ENCODE measurements at regions not wholly inside any gene's neighbourhood (a gene's known extent, or its start where the extent isn't known, plus 50 kb on each side); places are given as distances from the start of the nearest gene placed in this dataset.

GRCh38 chr6:14062345-14063029 lies 55.1 kb upstream of the CD83 start:
- Histone ChIP-seq H3K27ac (ENCODE audit: control insufficient read depth, insufficient read depth, low read length) (no peak overlapping the region), H3K36me3 (ENCODE audit: control insufficient read depth in 2 of 2, extremely low read depth in 1 of 2, insufficient read depth in 2 of 2, low read length in 2 of 2) (no peaks in the 10 kb centered on the region), H2AFZ (ENCODE audit: control insufficient read depth, low read length) (no peak overlapping the region), H3K79me2 (ENCODE audit: control insufficient read depth, insufficient read depth, low read length) (no peaks in the 10 kb centered on the region), H3K27me3 (ENCODE audit: control insufficient read depth, extremely low read depth, insufficient read depth, low read length) (no peaks in the 10 kb centered on the region), H3K4me1 (ENCODE audit: control insufficient read depth, extremely low read depth, insufficient read depth, low read length) (peaks cover 17% of the 10 kb centered on the region), H3K9ac (ENCODE audit: control insufficient read depth, extremely low read depth, insufficient read depth, low read length) (no peak overlapping the region), H3K9me1 (ENCODE audit: control insufficient read depth, extremely low read depth, insufficient read depth, low read length) (no peaks in the 10 kb centered on the region), H3K4me3 (ENCODE audit: control insufficient read depth in 2 of 3, extremely low read depth in 1 of 3, insufficient read depth in 2 of 3, low read depth in 1 of 3, low read length in 3 of 3) (no peak overlapping the region), H3K4me2 (ENCODE audit: control insufficient read depth, extremely low read depth, insufficient read depth, low read depth, low read length) (no peak overlapping the region), H4K20me1 (ENCODE audit: control insufficient read depth, extremely low read depth, insufficient read depth, low read length) (no peaks in the 10 kb centered on the region), H3K9me3 (ENCODE audit: control insufficient read depth, low read depth, low read length) (no peaks in the 10 kb centered on the region)
- dilution Hi-C loops (cut with MboI; ENCODE audit: extremely low pct_ligation_motif_present, low sequenced_read_pairs) = no loop called here
- TF ChIP-seq CTCF (optimal IDR thresholded peaks at IDR 0.05 in 1 of 3, IDR thresholded peaks at IDR 0.05 in 1 of 3, conservative IDR thresholded peaks at IDR 0.05 in 1 of 3; ENCODE audit: extremely low read depth in 1 of 3, insufficient read depth in 2 of 3, low read length in 3 of 3) (no peak), EZH2 (IDR thresholded peaks at IDR 0.05; ENCODE audit: low read length) (no peak)
- DNase-seq (ENCODE audit: low read depth, low spot score) = no peak
- FAIRE-seq = no peak

GRCh38 chr6:14063756-14064155 lies 53.8 kb upstream of the CD83 start:
- H3K9me3 ChIP-seq (ENCODE audit: control insufficient read depth, low read depth, low read length) = no peaks in the 10 kb centered on the region
- no peak overlapping the region for H3K4me3 ChIP-seq (ENCODE audit: control insufficient read depth in 2 of 3, extremely low read depth in 1 of 3, insufficient read depth in 2 of 3, low read depth in 1 of 3, low read length in 3 of 3)
- no peaks in the 10 kb centered on the region for H4K20me1 ChIP-seq (ENCODE audit: control insufficient read depth, extremely low read depth, insufficient read depth, low read length)
- H3K9me1 ChIP-seq (ENCODE audit: control insufficient read depth, extremely low read depth, insufficient read depth, low read length) = no peaks in the 10 kb centered on the region
- H3K79me2 ChIP-seq (ENCODE audit: control insufficient read depth, insufficient read depth, low read length) = no peaks in the 10 kb centered on the region
- FAIRE-seq (no peak), DNase-seq (ENCODE audit: low read depth, low spot score) (no peak)
- H3K27me3 ChIP-seq (ENCODE audit: control insufficient read depth, extremely low read depth, insufficient read depth, low read length) = no peaks in the 10 kb centered on the region
- no peaks in the 10 kb centered on the region for H3K36me3 ChIP-seq (ENCODE audit: control insufficient read depth in 2 of 2, extremely low read depth in 1 of 2, insufficient read depth in 2 of 2, low read length in 2 of 2)
- H2AFZ ChIP-seq (ENCODE audit: control insufficient read depth, low read length) = no peak overlapping the region
- dilution Hi-C loops (cut with MboI; ENCODE audit: extremely low pct_ligation_motif_present, low sequenced_read_pairs) = no loop called here
- TF ChIP-seq CTCF (optimal IDR thresholded peaks at IDR 0.05 in 1 of 3, IDR thresholded peaks at IDR 0.05 in 1 of 3, conservative IDR thresholded peaks at IDR 0.05 in 1 of 3; ENCODE audit: extremely low read depth in 1 of 3, insufficient read depth in 2 of 3, low read length in 3 of 3) (no peak), EZH2 (IDR thresholded peaks at IDR 0.05; ENCODE audit: low read length) (no peak)
- no peak overlapping the region for H3K27ac ChIP-seq (ENCODE audit: control insufficient read depth, insufficient read depth, low read length)
- no peak overlapping the region for H3K4me2 ChIP-seq (ENCODE audit: control insufficient read depth, extremely low read depth, insufficient read depth, low read depth, low read length)
- H3K9ac ChIP-seq (ENCODE audit: control insufficient read depth, extremely low read depth, insufficient read depth, low read length) = no peak overlapping the region
- peaks cover 23% of the 10 kb centered on the region for H3K4me1 ChIP-seq (ENCODE audit: control insufficient read depth, extremely low read depth, insufficient read depth, low read length)
